ENCODE measurements at regions not wholly inside any gene's neighbourhood (a gene's known extent, or its start where the extent isn't known, plus 50 kb on each side); places are given as distances from the start of the nearest gene placed in this dataset.
"Not testable (repeated sequence)": the region's sequence is repeated elsewhere in the genome, so short reads cannot be mapped to it uniquely, and the experiment has no call there.

DNA sequence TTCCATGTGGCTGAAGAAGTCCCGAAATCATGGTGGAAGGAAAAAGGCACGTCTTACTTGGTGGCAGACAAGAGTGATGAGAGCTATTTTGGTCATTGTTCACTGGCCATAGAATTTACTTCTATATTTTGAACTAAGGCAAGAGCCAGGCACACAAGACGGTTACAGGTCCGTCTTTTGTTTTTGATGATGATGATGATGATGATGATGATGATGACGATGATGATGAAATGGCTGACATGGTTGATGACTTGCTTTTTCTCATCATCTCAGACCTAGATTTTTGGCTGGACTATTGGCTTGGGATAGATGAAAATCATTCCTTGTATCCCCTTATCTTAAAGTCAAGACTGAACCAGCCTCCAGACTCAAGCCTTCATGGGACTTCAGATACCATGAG is 88.7 kb upstream of the ZNF195 start:
- not testable (repeated sequence) for TF ChIP-seq PPARA (CRISPR knock-in tag; IDR thresholded peaks at IDR 0.05; ENCODE audit: borderline replicate concordance); ZNF565 (CRISPR knock-in tag; conservative IDR thresholded peaks at IDR 0.05; ENCODE audit: low read depth); CSDC2 (CRISPR knock-in tag; IDR thresholded peaks at IDR 0.05); ISL1 (CRISPR knock-in tag; IDR thresholded peaks at IDR 0.05); RARB (CRISPR knock-in tag; IDR thresholded peaks at IDR 0.05); ZFP30 (CRISPR knock-in tag; IDR thresholded peaks at IDR 0.05); BACH2 (CRISPR knock-in tag; IDR thresholded peaks at IDR 0.05; ENCODE audit: borderline replicate concordance)
- TF ChIP-seq, protein P1, sequence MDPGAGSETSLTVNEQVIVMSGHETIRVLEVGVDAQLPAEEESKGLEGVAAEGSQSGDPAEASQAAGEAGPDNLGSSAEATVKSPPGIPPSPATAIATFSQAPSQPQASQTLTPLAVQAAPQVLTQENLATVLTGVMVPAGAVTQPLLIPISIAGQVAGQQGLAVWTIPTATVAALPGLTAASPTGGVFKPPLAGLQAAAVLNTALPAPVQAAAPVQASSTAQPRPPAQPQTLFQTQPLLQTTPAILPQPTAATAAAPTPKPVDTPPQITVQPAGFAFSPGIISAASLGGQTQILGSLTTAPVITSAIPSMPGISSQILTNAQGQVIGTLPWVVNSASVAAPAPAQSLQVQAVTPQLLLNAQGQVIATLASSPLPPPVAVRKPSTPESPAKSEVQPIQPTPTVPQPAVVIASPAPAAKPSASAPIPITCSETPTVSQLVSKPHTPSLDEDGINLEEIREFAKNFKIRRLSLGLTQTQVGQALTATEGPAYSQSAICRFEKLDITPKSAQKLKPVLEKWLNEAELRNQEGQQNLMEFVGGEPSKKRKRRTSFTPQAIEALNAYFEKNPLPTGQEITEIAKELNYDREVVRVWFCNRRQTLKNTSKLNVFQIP (CRISPR knock-in tag; IDR thresholded peaks at IDR 0.05; ENCODE audit: borderline replicate concordance, low read depth), result not testable (repeated sequence)
- TF ChIP-seq, protein P2, sequence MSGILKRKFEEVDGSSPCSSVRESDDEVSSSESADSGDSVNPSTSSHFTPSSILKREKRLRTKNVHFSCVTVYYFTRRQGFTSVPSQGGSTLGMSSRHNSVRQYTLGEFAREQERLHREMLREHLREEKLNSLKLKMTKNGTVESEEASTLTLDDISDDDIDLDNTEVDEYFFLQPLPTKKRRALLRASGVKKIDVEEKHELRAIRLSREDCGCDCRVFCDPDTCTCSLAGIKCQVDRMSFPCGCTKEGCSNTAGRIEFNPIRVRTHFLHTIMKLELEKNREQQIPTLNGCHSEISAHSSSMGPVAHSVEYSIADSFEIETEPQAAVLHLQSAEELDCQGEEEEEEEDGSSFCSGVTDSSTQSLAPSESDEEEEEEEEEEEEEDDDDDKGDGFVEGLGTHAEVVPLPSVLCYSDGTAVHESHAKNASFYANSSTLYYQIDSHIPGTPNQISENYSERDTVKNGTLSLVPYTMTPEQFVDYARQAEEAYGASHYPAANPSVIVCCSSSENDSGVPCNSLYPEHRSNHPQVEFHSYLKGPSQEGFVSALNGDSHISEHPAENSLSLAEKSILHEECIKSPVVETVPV (CRISPR knock-in tag; IDR thresholded peaks at IDR 0.05), result not testable (repeated sequence)
